Esophagus squamous epithelium (tissue), 4 donors: ENCODE measurements at regions not wholly inside any gene's neighbourhood (a gene's known extent, or its start where the extent isn't known, plus 50 kb on each side); places are given as distances from the start of the nearest gene placed in this dataset.

Experiments used
- POLR2A ChIP-seq, 4 donors: fragments of 450-650 bp; IDR thresholded peaks; one replicate each; pipeline ENCODE4 v1.6.1; 2017; ENCODE audit warnings: antibody characterized with exemption in 4 of 4, mild to moderate bottlenecking in 4 of 4, moderate library complexity in 3 of 4
- TF ChIP-seq, protein P1 (sequence below), 6 experiments: fragments of 450-650 bp in 4 of 6; fragments of 200-600 bp in 2 of 6; sonication (generic) in 2 of 6; IDR thresholded peaks; one replicate each; pipeline ENCODE4 v1.5.1; 2016 to 2019; ENCODE audit warnings: antibody characterized with exemption in 6 of 6, mild to moderate bottlenecking in 4 of 6, moderate library complexity in 4 of 6

DNA sequence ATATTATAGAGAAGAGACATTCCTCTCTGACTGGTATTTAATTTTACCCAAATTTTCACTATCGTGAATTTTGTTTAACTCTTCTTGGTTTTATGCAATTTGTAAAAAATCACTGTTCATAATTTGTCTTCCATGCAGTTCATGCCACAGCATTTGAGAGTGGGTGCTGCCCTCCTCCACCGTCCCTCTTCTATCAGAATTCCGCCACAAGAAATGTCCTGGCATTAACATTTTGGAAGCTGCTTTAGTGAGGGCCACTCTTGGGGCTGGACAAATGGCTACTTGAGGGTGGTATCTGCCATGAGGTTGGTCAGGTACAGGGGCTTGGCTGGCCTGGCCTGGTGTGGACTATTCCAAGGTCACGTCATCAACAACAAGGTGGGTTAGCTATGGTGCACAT lies 68.3 kb upstream of the CLDN5 start:
- TF ChIP-seq, protein P1, sequence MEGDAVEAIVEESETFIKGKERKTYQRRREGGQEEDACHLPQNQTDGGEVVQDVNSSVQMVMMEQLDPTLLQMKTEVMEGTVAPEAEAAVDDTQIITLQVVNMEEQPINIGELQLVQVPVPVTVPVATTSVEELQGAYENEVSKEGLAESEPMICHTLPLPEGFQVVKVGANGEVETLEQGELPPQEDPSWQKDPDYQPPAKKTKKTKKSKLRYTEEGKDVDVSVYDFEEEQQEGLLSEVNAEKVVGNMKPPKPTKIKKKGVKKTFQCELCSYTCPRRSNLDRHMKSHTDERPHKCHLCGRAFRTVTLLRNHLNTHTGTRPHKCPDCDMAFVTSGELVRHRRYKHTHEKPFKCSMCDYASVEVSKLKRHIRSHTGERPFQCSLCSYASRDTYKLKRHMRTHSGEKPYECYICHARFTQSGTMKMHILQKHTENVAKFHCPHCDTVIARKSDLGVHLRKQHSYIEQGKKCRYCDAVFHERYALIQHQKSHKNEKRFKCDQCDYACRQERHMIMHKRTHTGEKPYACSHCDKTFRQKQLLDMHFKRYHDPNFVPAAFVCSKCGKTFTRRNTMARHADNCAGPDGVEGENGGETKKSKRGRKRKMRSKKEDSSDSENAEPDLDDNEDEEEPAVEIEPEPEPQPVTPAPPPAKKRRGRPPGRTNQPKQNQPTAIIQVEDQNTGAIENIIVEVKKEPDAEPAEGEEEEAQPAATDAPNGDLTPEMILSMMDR (IDR thresholded peaks at IDR 0.05): no peak
- no peak for TF ChIP-seq POLR2A (IDR thresholded peaks at IDR 0.05)
